A549 (cell line): ENCODE measurements at regions not wholly inside any gene's neighbourhood (a gene's known extent, or its start where the extent isn't known, plus 50 kb on each side); places are given as distances from the start of the nearest gene placed in this dataset.
A peak's percentile ranks its signal among the peaks of the same experiment; 100 is the strongest.

Source experiments
- ATAC-seq, 2 experiments: fragments of 200-7000 bp in 1 of 2; fragments of >200 bp in 1 of 2; cut with Nextera tagmentation in 1 of 2; cut with Tn5 transposase in 1 of 2; 3 replicates each; pipeline versions ENCODE4 v1.8.0 to v1.9.1; 2018 to 2020; ENCODE audit warnings: mild to moderate bottlenecking in 1 of 2, moderate library complexity in 1 of 2
- CTCF ChIA-PET: fragments of 300-600 bp; sonication (Branson Sonifier 250); formaldehyde crosslinking; extraction: SDS; loops from one replicate; lab custom pipeline; 2021; ENCODE audit warnings: antibody characterized with exemption, inconsistent platforms; lab: Yijun Ruan, JAX
- POLR2A ChIA-PET: fragments of 350-600 bp; formaldehyde crosslinking; extraction: SDS; loops from one replicate; lab custom pipeline; 2021; ENCODE audit warnings: antibody characterized with exemption, inconsistent platforms; lab: Yijun Ruan, JAX
- DNase-seq, 2 experiments: peaks; one replicate each; pipeline versions ENCODE4 v3.0.0 to v3.0.0-alpha.2; 2011 to 2016; ENCODE audit warnings: low read depth in 1 of 2, low spot score in 1 of 2
- FAIRE-seq: peaks from 2 replicates; lab custom pipeline; 2011; peaks lifted over from hg19 to GRCh38; lab: Jason Lieb, UNC
- H3K27ac ChIP-seq, 2 experiments: fragments of >200 bp; sonication (Bioruptor Twin); formaldehyde crosslinking; 3 replicates each; pipeline ENCODE4 v1.5.1; 2016 to 2017
- H3K4me1 ChIP-seq: fragments of >200 bp; sonication (Bioruptor Twin); formaldehyde crosslinking; 3 replicates; pipeline ENCODE4 v1.6.1; 2016
- H3K4me2 ChIP-seq: fragments of >200 bp; sonication (Bioruptor Twin); formaldehyde crosslinking; 3 replicates; pipeline ENCODE4 v1.6.1; 2016
- H3K4me3 ChIP-seq: fragments of >200 bp; sonication (Bioruptor Twin); formaldehyde crosslinking; 3 replicates; pipeline ENCODE4 v1.5.1; 2016
- H3K9me3 ChIP-seq: fragments of >200 bp; sonication (Bioruptor Twin); formaldehyde crosslinking; 3 replicates; pipeline ENCODE4 v1.6.1; 2016
- CHD4 ChIP-seq: fragments of 200-600 bp; sonication (generic); IDR thresholded peaks from 2 replicates; pipeline ENCODE4 v1.6.1; 2016; ENCODE audit warnings: antibody characterized with exemption, mild to moderate bottlenecking, borderline replicate concordance
- E2F6 ChIP-seq: IDR thresholded peaks from 2 replicates; pipeline ENCODE4 v1.6.1; 2012; ENCODE audit warnings: low read depth, borderline replicate concordance
- EHF ChIP-seq: fragments of 250-450 bp; sonication (Bioruptor Pico); IDR thresholded peaks from 2 replicates; pipeline ENCODE4 v1.5.0; 2020; ENCODE audit warnings: mild to moderate bottlenecking
- HDAC2 ChIP-seq: fragments of 200-600 bp; sonication (generic); IDR thresholded peaks from 2 replicates; pipeline ENCODE4 v1.6.1; 2016
- HES2 ChIP-seq: fragments of >200 bp; sonication (Bioruptor Twin); formaldehyde crosslinking; IDR thresholded peaks from 2 replicates; pipeline ENCODE4 v1.6.1; 2016
- HEYL ChIP-seq: fragments of 250-450 bp; sonication (Bioruptor Pico); IDR thresholded peaks from 2 replicates; pipeline ENCODE4 v1.8.0; 2021; ENCODE audit warnings: mild to moderate bottlenecking, moderate library complexity
- HOXB5 ChIP-seq: fragments of 250-450 bp; sonication (Bioruptor Pico); IDR thresholded peaks from 2 replicates; pipeline ENCODE4 v1.5.0; 2020; ENCODE audit warnings: mild to moderate bottlenecking, moderate library complexity
- JUNB ChIP-seq: fragments of >200 bp; sonication (Bioruptor Twin); formaldehyde crosslinking; IDR thresholded peaks from 2 replicates; pipeline ENCODE4 v1.6.1; 2016
- KDM5A ChIP-seq: fragments of 200-600 bp; sonication (generic); IDR thresholded peaks from 2 replicates; pipeline ENCODE4 v1.6.1; 2016; ENCODE audit warnings: antibody characterized with exemption, mild to moderate bottlenecking
- MAFK ChIP-seq: fragments of 450-650 bp; IDR thresholded peaks from 2 replicates; pipeline ENCODE4 v1.6.1; 2014; ENCODE audit not compliant: partially characterized antibody
- MAZ ChIP-seq: fragments of 150-350 bp; IDR thresholded peaks from 2 replicates; pipeline ENCODE4 v1.6.1; 2014; ENCODE audit warnings: antibody characterized with exemption, low read depth, low read length, borderline replicate concordance
- MYC ChIP-seq: IDR thresholded peaks from 2 replicates; pipeline ENCODE4 v1.6.1; 2012; ENCODE audit warnings: mild to moderate bottlenecking, inconsistent platforms, low read length, improper control_type of control experiment, borderline replicate concordance
- NFE2L2 ChIP-seq: fragments of 150-350 bp; conservative IDR thresholded peaks from 2 replicates; pipeline ENCODE4 v1.6.1; 2014; ENCODE audit warnings: low read length
- RARB ChIP-seq: fragments of 250-450 bp; sonication (Bioruptor Pico); IDR thresholded peaks from 2 replicates; pipeline ENCODE4 v1.8.0; 2021; ENCODE audit warnings: mild to moderate bottlenecking, moderate library complexity
- SMC3 ChIP-seq: fragments of >200 bp; sonication (Bioruptor Twin); formaldehyde crosslinking; IDR thresholded peaks from 3 replicates; pipeline ENCODE4 v1.6.1; 2018; ENCODE audit warnings: inconsistent platforms
- SREBF2 ChIP-seq: fragments of 450-650 bp; IDR thresholded peaks from 2 replicates; pipeline ENCODE4 v1.6.1; 2014; ENCODE audit warnings: mild to moderate bottlenecking, moderate library complexity
- TP53 ChIP-seq: fragments of 250-450 bp; sonication (Bioruptor Pico); IDR thresholded peaks from 2 replicates; pipeline ENCODE4 v1.5.0; 2021; ENCODE audit warnings: mild to moderate bottlenecking, moderate library complexity
- ZFP36 ChIP-seq: fragments of 450-650 bp; IDR thresholded peaks from 2 replicates; pipeline ENCODE4 v1.6.1; 2014; ENCODE audit warnings: borderline replicate concordance; ENCODE audit not compliant: partially characterized antibody
- WGBS: methylation state at CpG from one replicate; pipeline ENCODE4 v1.1.6; 2017; ENCODE audit errors: missing lambda C conversion rate; 5-methylcytosine and 5-hydroxymethylcytosine counted together
- TF ChIP-seq, protein P1 (sequence below): fragments of 200-600 bp; sonication (generic); IDR thresholded peaks from 2 replicates; pipeline ENCODE4 v1.6.1; 2016; ENCODE audit warnings: antibody characterized with exemption, mild to moderate bottlenecking, moderate library complexity
- TF ChIP-seq, protein P2 (sequence below): fragments of >200 bp; sonication (Bioruptor Twin); formaldehyde crosslinking; IDR thresholded peaks from 3 replicates; pipeline ENCODE4 v1.5.1; 2016
- TF ChIP-seq, protein P3 (sequence below): fragments of 450-650 bp; IDR thresholded peaks from 2 replicates; pipeline ENCODE4 v1.6.1; 2014; ENCODE audit warnings: antibody characterized with exemption

- TF ChIP-seq, protein P1, sequence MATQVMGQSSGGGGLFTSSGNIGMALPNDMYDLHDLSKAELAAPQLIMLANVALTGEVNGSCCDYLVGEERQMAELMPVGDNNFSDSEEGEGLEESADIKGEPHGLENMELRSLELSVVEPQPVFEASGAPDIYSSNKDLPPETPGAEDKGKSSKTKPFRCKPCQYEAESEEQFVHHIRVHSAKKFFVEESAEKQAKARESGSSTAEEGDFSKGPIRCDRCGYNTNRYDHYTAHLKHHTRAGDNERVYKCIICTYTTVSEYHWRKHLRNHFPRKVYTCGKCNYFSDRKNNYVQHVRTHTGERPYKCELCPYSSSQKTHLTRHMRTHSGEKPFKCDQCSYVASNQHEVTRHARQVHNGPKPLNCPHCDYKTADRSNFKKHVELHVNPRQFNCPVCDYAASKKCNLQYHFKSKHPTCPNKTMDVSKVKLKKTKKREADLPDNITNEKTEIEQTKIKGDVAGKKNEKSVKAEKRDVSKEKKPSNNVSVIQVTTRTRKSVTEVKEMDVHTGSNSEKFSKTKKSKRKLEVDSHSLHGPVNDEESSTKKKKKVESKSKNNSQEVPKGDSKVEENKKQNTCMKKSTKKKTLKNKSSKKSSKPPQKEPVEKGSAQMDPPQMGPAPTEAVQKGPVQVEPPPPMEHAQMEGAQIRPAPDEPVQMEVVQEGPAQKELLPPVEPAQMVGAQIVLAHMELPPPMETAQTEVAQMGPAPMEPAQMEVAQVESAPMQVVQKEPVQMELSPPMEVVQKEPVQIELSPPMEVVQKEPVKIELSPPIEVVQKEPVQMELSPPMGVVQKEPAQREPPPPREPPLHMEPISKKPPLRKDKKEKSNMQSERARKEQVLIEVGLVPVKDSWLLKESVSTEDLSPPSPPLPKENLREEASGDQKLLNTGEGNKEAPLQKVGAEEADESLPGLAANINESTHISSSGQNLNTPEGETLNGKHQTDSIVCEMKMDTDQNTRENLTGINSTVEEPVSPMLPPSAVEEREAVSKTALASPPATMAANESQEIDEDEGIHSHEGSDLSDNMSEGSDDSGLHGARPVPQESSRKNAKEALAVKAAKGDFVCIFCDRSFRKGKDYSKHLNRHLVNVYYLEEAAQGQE: no peak
- no peak for TF ChIP-seq E2F6
- no peak for TF ChIP-seq HOXB5 (CRISPR knock-in tag)
- TF ChIP-seq RARB (CRISPR knock-in tag): no peak
Observed at GRCh38 chr11:95703049-95703448, 86.5 kb downstream of the FAM76B start (continued).

GRCh38 chr11:95702526-95702925 is 87.1 kb downstream of the FAM76B start:
- no peak for TF ChIP-seq KDM5A
- TF ChIP-seq SREBF2: no peak
- TF ChIP-seq MAFK: no peak
- TF ChIP-seq CHD4: no peak
- TF ChIP-seq NFE2L2: no peak
- no peak for TF ChIP-seq MAZ
- TF ChIP-seq ZFP36: no peak
- TF ChIP-seq SMC3: no peak
- TF ChIP-seq HDAC2: no peak
- no peak for TF ChIP-seq HEYL (CRISPR knock-in tag)
- no peak for TF ChIP-seq JUNB
- TF ChIP-seq RARB (CRISPR knock-in tag): no peak
- TF ChIP-seq, protein P2, sequence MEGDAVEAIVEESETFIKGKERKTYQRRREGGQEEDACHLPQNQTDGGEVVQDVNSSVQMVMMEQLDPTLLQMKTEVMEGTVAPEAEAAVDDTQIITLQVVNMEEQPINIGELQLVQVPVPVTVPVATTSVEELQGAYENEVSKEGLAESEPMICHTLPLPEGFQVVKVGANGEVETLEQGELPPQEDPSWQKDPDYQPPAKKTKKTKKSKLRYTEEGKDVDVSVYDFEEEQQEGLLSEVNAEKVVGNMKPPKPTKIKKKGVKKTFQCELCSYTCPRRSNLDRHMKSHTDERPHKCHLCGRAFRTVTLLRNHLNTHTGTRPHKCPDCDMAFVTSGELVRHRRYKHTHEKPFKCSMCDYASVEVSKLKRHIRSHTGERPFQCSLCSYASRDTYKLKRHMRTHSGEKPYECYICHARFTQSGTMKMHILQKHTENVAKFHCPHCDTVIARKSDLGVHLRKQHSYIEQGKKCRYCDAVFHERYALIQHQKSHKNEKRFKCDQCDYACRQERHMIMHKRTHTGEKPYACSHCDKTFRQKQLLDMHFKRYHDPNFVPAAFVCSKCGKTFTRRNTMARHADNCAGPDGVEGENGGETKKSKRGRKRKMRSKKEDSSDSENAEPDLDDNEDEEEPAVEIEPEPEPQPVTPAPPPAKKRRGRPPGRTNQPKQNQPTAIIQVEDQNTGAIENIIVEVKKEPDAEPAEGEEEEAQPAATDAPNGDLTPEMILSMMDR: no peak
- no peak for TF ChIP-seq TP53
- TF ChIP-seq, protein P3, sequence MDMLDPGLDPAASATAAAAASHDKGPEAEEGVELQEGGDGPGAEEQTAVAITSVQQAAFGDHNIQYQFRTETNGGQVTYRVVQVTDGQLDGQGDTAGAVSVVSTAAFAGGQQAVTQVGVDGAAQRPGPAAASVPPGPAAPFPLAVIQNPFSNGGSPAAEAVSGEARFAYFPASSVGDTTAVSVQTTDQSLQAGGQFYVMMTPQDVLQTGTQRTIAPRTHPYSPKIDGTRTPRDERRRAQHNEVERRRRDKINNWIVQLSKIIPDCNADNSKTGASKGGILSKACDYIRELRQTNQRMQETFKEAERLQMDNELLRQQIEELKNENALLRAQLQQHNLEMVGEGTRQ: no peak
- no peak for TF ChIP-seq HES2
- TF ChIP-seq MYC: no peak
- TF ChIP-seq EHF (CRISPR knock-in tag): no peak
- 47% methylated on average over 2 of the region's 2 CpGs for WGBS
- FAIRE-seq: no peak

More at GRCh38 chr11:95702526-95702925, 87.1 kb downstream of the FAM76B start:
- Histone ChIP-seq H3K4me1 (no peaks in the 10 kb centered on the region), H3K27ac (no peak overlapping the region), H3K4me2 (no peak overlapping the region), H3K9me3 (no peaks in the 10 kb centered on the region), H3K4me3 (no peak overlapping the region)
- ATAC-seq: no peak
- POLR2A ChIA-PET: no interaction called here
- CTCF ChIA-PET: interaction anchor here (11.9 kb wide), 1 partner anchor 549 kb away, joined by 174 read pairs; no protein-coding TSS in a partner anchor
- DNase-seq: peak in 1 of 2 experiments; percentile 2
